H9 (cell line): ENCODE measurements at regions not wholly inside any gene's neighbourhood (a gene's known extent, or its start where the extent isn't known, plus 50 kb on each side); places are given as distances from the start of the nearest gene placed in this dataset.

Source experiments
- DNase-seq: peaks from one replicate; pipeline ENCODE4 v3.0.0-alpha.2; 2017
- H2AFZ ChIP-seq: one replicate; pipeline ENCODE4 v1.6.1; 2013; ENCODE audit warnings: mild to moderate bottlenecking, low read length, control low read depth, moderate library complexity
- H2AK5ac ChIP-seq: 2 replicates; pipeline ENCODE4 v1.6.1; 2013; ENCODE audit warnings: low read length, control low read depth, mixed read lengths; ENCODE audit not compliant: insufficient read length
- H2BK120ac ChIP-seq: one replicate; pipeline ENCODE4 v1.6.1; 2013; ENCODE audit warnings: low read depth, mild to moderate bottlenecking, low read length, control low read depth, inconsistent platforms; ENCODE audit not compliant: poor library complexity, severe bottlenecking
- H2BK12ac ChIP-seq: 2 replicates; pipeline ENCODE4 v1.6.1; 2013; ENCODE audit warnings: low read length, control low read depth, mixed read lengths, low read depth; ENCODE audit not compliant: insufficient read length
- H2BK15ac ChIP-seq: 2 replicates; pipeline ENCODE4 v1.6.1; 2013; ENCODE audit warnings: low read depth, low read length, control low read depth
- H2BK20ac ChIP-seq: one replicate; pipeline ENCODE4 v1.6.1; 2013; ENCODE audit warnings: low read depth, mild to moderate bottlenecking, low read length, control low read depth, inconsistent platforms; ENCODE audit not compliant: poor library complexity, severe bottlenecking
- H2BK5ac ChIP-seq: 2 replicates; pipeline ENCODE4 v1.6.1; 2013; ENCODE audit warnings: low read length, control low read depth, mixed read lengths; ENCODE audit not compliant: insufficient read length
- H3K14ac ChIP-seq: 2 replicates; pipeline ENCODE4 v1.6.1; 2013; ENCODE audit warnings: low read length, control low read depth; ENCODE audit not compliant: insufficient read depth
- H3K18ac ChIP-seq: 2 replicates; pipeline ENCODE4 v1.6.1; 2013; ENCODE audit warnings: low read depth, mild to moderate bottlenecking, mixed read lengths, low read length, control low read depth; ENCODE audit not compliant: insufficient read length
- H3K23ac ChIP-seq: 2 replicates; pipeline ENCODE4 v1.6.1; 2013; ENCODE audit warnings: low read length, control low read depth, mixed read lengths, low read depth; ENCODE audit not compliant: insufficient read length
- H3K23me2 ChIP-seq: 2 replicates; pipeline ENCODE4 v1.6.1; 2013; ENCODE audit warnings: low read depth, mild to moderate bottlenecking, mixed read lengths, low read length, control low read depth; ENCODE audit not compliant: insufficient read length, poor library complexity, severe bottlenecking
- H3K27ac ChIP-seq: 2 replicates; pipeline ENCODE4 v1.5.1; 2013; ENCODE audit warnings: low read length, control low read depth, mixed read lengths, low read depth; ENCODE audit not compliant: insufficient read length
- H3K27me3 ChIP-seq: 2 replicates; pipeline ENCODE4 v1.6.1; 2013; ENCODE audit warnings: low read length, control low read depth, inconsistent platforms; ENCODE audit not compliant: insufficient read depth
- H3K4ac ChIP-seq: 2 replicates; pipeline ENCODE4 v1.6.1; 2013; ENCODE audit warnings: low read depth, mild to moderate bottlenecking, control low read depth, inconsistent platforms, low read length, moderate library complexity
- H3K4me1 ChIP-seq: 2 replicates; pipeline ENCODE4 v1.6.1; 2013; ENCODE audit warnings: low read length, control low read depth, inconsistent platforms; ENCODE audit not compliant: insufficient read depth
- H3K4me2 ChIP-seq: 2 replicates; pipeline ENCODE4 v1.6.1; 2013; ENCODE audit warnings: low read length, control low read depth, mixed read lengths; ENCODE audit not compliant: insufficient read length, insufficient read depth
- H3K56ac ChIP-seq: 2 replicates; pipeline ENCODE4 v1.6.1; 2013; ENCODE audit warnings: low read depth, mild to moderate bottlenecking, mixed read lengths, low read length, control low read depth; ENCODE audit not compliant: insufficient read length
- H3K79me1 ChIP-seq: 2 replicates; pipeline ENCODE4 v1.6.1; 2013; ENCODE audit warnings: low read depth, mild to moderate bottlenecking, moderate library complexity, low read length, control low read depth, inconsistent platforms; ENCODE audit not compliant: insufficient read depth, poor library complexity, severe bottlenecking
- H3K79me2 ChIP-seq: 2 replicates; pipeline ENCODE4 v1.6.1; 2013; ENCODE audit warnings: low read length, control low read depth, inconsistent platforms; ENCODE audit not compliant: insufficient read depth
- H3K9ac ChIP-seq: 2 replicates; pipeline ENCODE4 v1.6.1; 2013; ENCODE audit warnings: low read length, control low read depth, mixed read lengths; ENCODE audit not compliant: insufficient read length; ENCODE audit errors: extremely low read depth
- H3K9me3 ChIP-seq: one replicate; pipeline ENCODE4 v1.6.1; 2013; ENCODE audit warnings: low read depth, low read length, inconsistent platforms; ENCODE audit not compliant: control insufficient read depth
- H3T11ph ChIP-seq: one replicate; pipeline ENCODE4 v1.6.1; 2013; ENCODE audit warnings: mild to moderate bottlenecking, low read length, control low read depth, inconsistent platforms
- H4K20me1 ChIP-seq: one replicate; pipeline ENCODE4 v1.6.1; 2013; ENCODE audit not compliant: control insufficient read depth, insufficient read length, insufficient read depth
- H4K5ac ChIP-seq: 2 replicates; pipeline ENCODE4 v1.6.1; 2013; ENCODE audit warnings: low read depth, mild to moderate bottlenecking, mixed read lengths, low read length, control low read depth; ENCODE audit not compliant: insufficient read length
- H4K8ac ChIP-seq: replicated peaks from 2 replicates; pipeline ENCODE4 v1.6.1; 2013; ENCODE audit warnings: low read length, control low read depth, mixed read lengths, low read depth; ENCODE audit not compliant: insufficient read length
- H4K91ac ChIP-seq: 2 replicates; pipeline ENCODE4 v1.6.1; 2013; ENCODE audit warnings: low read depth, mild to moderate bottlenecking, moderate library complexity, mixed read lengths, low read length, control low read depth; ENCODE audit not compliant: insufficient read length
- H3K27ac Mint-ChIP-seq, 3 experiments: 2 replicates in 2 of 3; 3 replicates in 1 of 3; pipeline ENCODE4 v1.8.0; 2020 to 2021; ENCODE audit warnings: mixed read lengths in 3 of 3, mild to moderate bottlenecking in 1 of 3, moderate library complexity in 1 of 3
- H3K27me3 Mint-ChIP-seq: 2 replicates; pipeline ENCODE4 v1.8.0; 2021; ENCODE audit warnings: low read depth, mild to moderate bottlenecking, moderate library complexity, mixed read lengths
- H3K36me3 Mint-ChIP-seq, 3 experiments: 2 replicates in 2 of 3; 3 replicates in 1 of 3; pipeline ENCODE4 v1.8.0; 2020 to 2021; ENCODE audit warnings: low read depth in 3 of 3, mixed read lengths in 3 of 3; ENCODE audit not compliant: insufficient read depth in 1 of 3
- H3K4me1 Mint-ChIP-seq, 2 experiments: 2 replicates each; pipeline ENCODE4 v1.8.0; 2020; ENCODE audit warnings: mixed read lengths in 2 of 2
- H3K4me3 Mint-ChIP-seq, 2 experiments: 2 replicates in 1 of 2; 3 replicates in 1 of 2; pipeline ENCODE4 v1.8.0; 2020 to 2021; ENCODE audit warnings: mild to moderate bottlenecking in 2 of 2, mixed read lengths in 2 of 2, moderate library complexity in 1 of 2
- H3K9me3 Mint-ChIP-seq, 2 experiments: 2 replicates in 1 of 2; 3 replicates in 1 of 2; pipeline ENCODE4 v1.8.0; 2020; ENCODE audit warnings: mild to moderate bottlenecking in 2 of 2, mixed read lengths in 2 of 2, moderate library complexity in 1 of 2
- WGBS: extraction: QIAGEN DNeasy Blood & Tissue Kit; methylation state at CpG from one replicate; pipeline ENCODE4 v1.1.7; 2013; ENCODE audit warnings: missing lambda C conversion rate, low lambda C conversion rate, mixed read lengths; ENCODE audit not compliant: insufficient read length; ENCODE audit errors: extremely low coverage; 5-methylcytosine and 5-hydroxymethylcytosine counted together
- TF ChIP-seq, protein P1 (sequence below): fragments of 200-600 bp; sonication (generic); conservative IDR thresholded peaks from 3 replicates; pipeline ENCODE4 v1.8.0; 2021; ENCODE audit warnings: antibody characterized with exemption, mild to moderate bottlenecking

DNA sequence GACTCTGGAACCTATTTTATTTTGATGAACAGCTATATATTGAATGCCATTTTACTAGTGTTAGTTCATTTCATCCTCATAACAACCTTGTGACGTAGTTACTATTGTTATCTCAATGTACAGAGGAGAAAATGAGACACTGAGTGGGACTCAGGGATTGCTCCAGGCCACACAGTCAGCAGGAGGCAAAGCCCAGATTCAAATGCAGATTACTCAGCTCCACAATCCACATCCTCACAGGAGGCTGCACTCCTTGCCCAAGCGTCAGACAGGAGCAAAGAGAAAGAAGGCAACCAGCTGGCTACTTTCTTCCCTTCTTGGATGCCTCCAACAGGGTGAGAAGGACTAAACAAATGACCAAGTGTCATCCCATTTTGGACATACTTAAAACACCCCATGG is 92.0 kb upstream of the CCDC54 start:
- Mint-ChIP-seq H3K27me3 (peaks cover 5% of the 10 kb centered on the region; the same call in 1 of the 2 replicates), H3K4me1 (peaks cover 35 to 37% of the 10 kb centered on the region in 2 experiments), H3K36me3 (peaks cover 6% of the 10 kb centered on the region in 3 experiments; a peak in 6 of 7 replicates), H3K4me3 (no peak overlapping the region), H3K9me3 (peaks cover 7 to 12% of the 10 kb centered on the region in 2 experiments), H3K27ac (peak overlapping the region in 2 of 3 experiments; percentile 85 to 97; a peak in 6 of 7 replicates)
- peak; percentile 86 for DNase-seq
- H3K27me3 ChIP-seq = no peaks in the 10 kb centered on the region; the same call in 1 of the 2 replicates
- no peaks in the 10 kb centered on the region for H3K9me3 ChIP-seq
- H3K14ac ChIP-seq = no peak overlapping the region
- no peak overlapping the region for H2BK20ac ChIP-seq
- H3T11ph ChIP-seq = no peak overlapping the region
- no peak overlapping the region for H3K4me2 ChIP-seq
- H3K4ac ChIP-seq = no peak overlapping the region
- no peaks in the 10 kb centered on the region for H3K79me2 ChIP-seq
- WGBS = no CpG with 5 or more reads among the region's 2 CpGs
- H3K4me1 ChIP-seq = peaks cover 10% of the 10 kb centered on the region
- H4K91ac ChIP-seq = no peak overlapping the region
- no peak overlapping the region for H3K18ac ChIP-seq
- no peak overlapping the region for H2AFZ ChIP-seq
- H2AK5ac ChIP-seq = no peak overlapping the region
- H3K9ac ChIP-seq = no peak overlapping the region
- TF ChIP-seq, protein P1, sequence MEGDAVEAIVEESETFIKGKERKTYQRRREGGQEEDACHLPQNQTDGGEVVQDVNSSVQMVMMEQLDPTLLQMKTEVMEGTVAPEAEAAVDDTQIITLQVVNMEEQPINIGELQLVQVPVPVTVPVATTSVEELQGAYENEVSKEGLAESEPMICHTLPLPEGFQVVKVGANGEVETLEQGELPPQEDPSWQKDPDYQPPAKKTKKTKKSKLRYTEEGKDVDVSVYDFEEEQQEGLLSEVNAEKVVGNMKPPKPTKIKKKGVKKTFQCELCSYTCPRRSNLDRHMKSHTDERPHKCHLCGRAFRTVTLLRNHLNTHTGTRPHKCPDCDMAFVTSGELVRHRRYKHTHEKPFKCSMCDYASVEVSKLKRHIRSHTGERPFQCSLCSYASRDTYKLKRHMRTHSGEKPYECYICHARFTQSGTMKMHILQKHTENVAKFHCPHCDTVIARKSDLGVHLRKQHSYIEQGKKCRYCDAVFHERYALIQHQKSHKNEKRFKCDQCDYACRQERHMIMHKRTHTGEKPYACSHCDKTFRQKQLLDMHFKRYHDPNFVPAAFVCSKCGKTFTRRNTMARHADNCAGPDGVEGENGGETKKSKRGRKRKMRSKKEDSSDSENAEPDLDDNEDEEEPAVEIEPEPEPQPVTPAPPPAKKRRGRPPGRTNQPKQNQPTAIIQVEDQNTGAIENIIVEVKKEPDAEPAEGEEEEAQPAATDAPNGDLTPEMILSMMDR = no peak
- no peak overlapping the region for H4K5ac ChIP-seq
- H4K20me1 ChIP-seq = no peaks in the 10 kb centered on the region
- H3K79me1 ChIP-seq = no peaks in the 10 kb centered on the region
- no peak overlapping the region for H2BK12ac ChIP-seq
- H3K23ac ChIP-seq = no peak overlapping the region
- H3K56ac ChIP-seq = no peak overlapping the region
- no peak overlapping the region for H4K8ac ChIP-seq
- no peak overlapping the region for H2BK120ac ChIP-seq
- no peak overlapping the region for H3K27ac ChIP-seq
- no peak overlapping the region for H2BK15ac ChIP-seq
- no peaks in the 10 kb centered on the region for H3K23me2 ChIP-seq
- H2BK5ac ChIP-seq = no peak overlapping the region
